HEK293T (cell line): ENCODE measurements at regions not wholly inside any gene's neighbourhood (a gene's known extent, or its start where the extent isn't known, plus 50 kb on each side); places are given as distances from the start of the nearest gene placed in this dataset.

Experiments used
- ARNT ChIP-seq: fragments of 450-650 bp; IDR thresholded peaks from 2 replicates; pipeline ENCODE4 v1.6.1; 2017; ENCODE audit warnings: mild to moderate bottlenecking
- BHLHE40 ChIP-seq: fragments of 450-650 bp; IDR thresholded peaks from 2 replicates; pipeline ENCODE4 v1.6.1; 2016; ENCODE audit warnings: mild to moderate bottlenecking, moderate library complexity, borderline replicate concordance
- ELF4 ChIP-seq: fragments of 450-650 bp; IDR thresholded peaks from 2 replicates; pipeline ENCODE4 v1.6.1; 2017; ENCODE audit warnings: antibody characterized with exemption
- FOXK2 ChIP-seq: fragments of 450-650 bp; IDR thresholded peaks from 2 replicates; pipeline ENCODE4 v1.6.1; 2016; ENCODE audit warnings: mild to moderate bottlenecking
- FOXM1 ChIP-seq: fragments of 450-650 bp; IDR thresholded peaks from 2 replicates; pipeline ENCODE4 v1.6.1; 2017; ENCODE audit warnings: mild to moderate bottlenecking, borderline replicate concordance
- HDGF ChIP-seq: fragments of 450-650 bp; IDR thresholded peaks from 2 replicates; pipeline ENCODE4 v1.6.1; 2017; ENCODE audit warnings: antibody characterized with exemption, borderline replicate concordance
- L3MBTL2 ChIP-seq: fragments of 450-650 bp; conservative IDR thresholded peaks from 2 replicates; pipeline ENCODE4 v1.6.1; 2016; ENCODE audit warnings: mild to moderate bottlenecking
- LEF1 ChIP-seq: fragments of 450-650 bp; IDR thresholded peaks from 2 replicates; pipeline ENCODE4 v1.6.1; 2017; ENCODE audit warnings: mild to moderate bottlenecking, borderline replicate concordance
- NFRKB ChIP-seq: fragments of 450-650 bp; IDR thresholded peaks from 2 replicates; pipeline ENCODE4 v1.6.1; 2016; ENCODE audit warnings: mild to moderate bottlenecking, moderate library complexity
- SP1 ChIP-seq: fragments of 450-650 bp; IDR thresholded peaks from 2 replicates; pipeline ENCODE4 v1.6.1; 2017
- SUZ12 ChIP-seq: fragments of 450-650 bp; IDR thresholded peaks from 2 replicates; pipeline ENCODE4 v1.6.1; 2016; ENCODE audit warnings: mild to moderate bottlenecking
- TARDBP ChIP-seq: fragments of 450-650 bp; IDR thresholded peaks from 2 replicates; pipeline ENCODE4 v1.6.1; 2016
- ZNF384 ChIP-seq: fragments of 450-650 bp; IDR thresholded peaks from 2 replicates; pipeline ENCODE4 v1.6.1; 2016

GRCh38 chr7:142414915-142415314 lies 157.1 kb upstream of the PRSS58 start:
- TF ChIP-seq NFRKB (no peak), SP1 (no peak), LEF1 (no peak), HDGF (no peak), SUZ12 (no peak), FOXM1 (no peak), ELF4 (no peak), TARDBP (no peak), BHLHE40 (no peak), FOXK2 (no peak), L3MBTL2 (no peak), ARNT (no peak), ZNF384 (no peak)
